ENCODE measurements at regions not wholly inside any gene's neighbourhood (a gene's known extent, or its start where the extent isn't known, plus 50 kb on each side); places are given as distances from the start of the nearest gene placed in this dataset.

DNA sequence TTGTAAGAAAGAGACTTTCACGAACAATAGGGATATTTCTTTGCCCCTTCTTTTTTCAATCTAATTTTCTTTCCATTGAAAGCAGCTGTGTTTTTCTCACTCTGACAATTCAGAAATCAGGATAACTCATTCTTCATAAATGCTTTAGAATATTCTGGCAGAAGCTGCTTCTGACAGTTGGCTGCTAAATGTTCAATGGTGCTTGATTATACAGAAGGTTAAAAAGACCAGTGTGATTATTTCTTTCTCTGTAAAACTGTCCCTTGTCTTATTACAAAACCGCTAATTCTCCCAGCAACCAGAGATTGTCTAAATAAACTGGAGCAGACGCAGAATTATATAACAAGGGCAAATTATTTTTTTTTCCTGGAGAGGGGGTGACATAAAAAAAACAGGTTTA lies 394.4 kb downstream of the SPRY2 start:
- no peak overlapping the region for H2BK12ac ChIP-seq (ENCODE audit: low read length)
- H3K14ac ChIP-seq (ENCODE audit: low read length): no peak overlapping the region
- H4K8ac ChIP-seq (ENCODE audit: low read depth, low read length): no peak overlapping the region
- H3K27me3 ChIP-seq (ENCODE audit: control insufficient read depth in 3 of 3, insufficient read depth in 3 of 3, low read depth in 1 of 3, low read length in 3 of 3): no peaks in the 10 kb centered on the region
- no peak overlapping the region for H2BK5ac ChIP-seq (ENCODE audit: low read length)
- no CpG with 5 or more reads among the region's 3 CpGs for WGBS, 2 donors (ENCODE audit: extremely low coverage in 2 of 2, insufficient read length in 2 of 2, insufficient replicate concordance in 1 of 2)
- H3K23ac ChIP-seq (ENCODE audit: low read depth, low read length, poor library complexity): no peak overlapping the region
- no peak overlapping the region for H3K27ac ChIP-seq (replicated peaks; ENCODE audit: low read length)
- no peaks in the 10 kb centered on the region for H3K36me3 ChIP-seq (replicated peaks in 1 of 2; ENCODE audit: control insufficient read depth in 2 of 2, insufficient read depth in 2 of 2, low read length in 2 of 2)
- H3K9ac ChIP-seq (ENCODE audit: low read depth, low read length, poor library complexity): no peak overlapping the region
- H3K4me1 ChIP-seq (ENCODE audit: control insufficient read depth in 2 of 2, insufficient read depth in 1 of 2, low read depth in 1 of 2, low read length in 2 of 2): no peaks in the 10 kb centered on the region
- no peak overlapping the region for H2BK15ac ChIP-seq (ENCODE audit: low read length)
- no peak overlapping the region for H3K4me3 ChIP-seq (ENCODE audit: low read length in 2 of 2)
- no peak overlapping the region for H3K18ac ChIP-seq (ENCODE audit: low read length)
- H3K4ac ChIP-seq (ENCODE audit: low read length): no peak overlapping the region
- no peaks in the 10 kb centered on the region for H3K79me1 ChIP-seq (ENCODE audit: low read depth, low read length)
- no peak overlapping the region for H2BK120ac ChIP-seq (ENCODE audit: low read depth, low read length)
- H3K9me3 ChIP-seq (replicated peaks in 1 of 2; ENCODE audit: control insufficient read depth in 2 of 2, insufficient read depth in 1 of 2, low read depth in 1 of 2, low read length in 2 of 2): peaks cover 0 to 6% of the 10 kb centered on the region in 2 donors
- no peak overlapping the region for H2AK5ac ChIP-seq (ENCODE audit: low read depth, low read length)
- DNase-seq (ENCODE audit: low spot score): no peak
- no peak overlapping the region for H4K91ac ChIP-seq (ENCODE audit: low read depth, low read length, poor library complexity)
- H2AFZ ChIP-seq (ENCODE audit: low read length): no peak overlapping the region
- no peak overlapping the region for H3K4me2 ChIP-seq (ENCODE audit: insufficient read depth, low read length, poor library complexity, severe bottlenecking)

DNA sequence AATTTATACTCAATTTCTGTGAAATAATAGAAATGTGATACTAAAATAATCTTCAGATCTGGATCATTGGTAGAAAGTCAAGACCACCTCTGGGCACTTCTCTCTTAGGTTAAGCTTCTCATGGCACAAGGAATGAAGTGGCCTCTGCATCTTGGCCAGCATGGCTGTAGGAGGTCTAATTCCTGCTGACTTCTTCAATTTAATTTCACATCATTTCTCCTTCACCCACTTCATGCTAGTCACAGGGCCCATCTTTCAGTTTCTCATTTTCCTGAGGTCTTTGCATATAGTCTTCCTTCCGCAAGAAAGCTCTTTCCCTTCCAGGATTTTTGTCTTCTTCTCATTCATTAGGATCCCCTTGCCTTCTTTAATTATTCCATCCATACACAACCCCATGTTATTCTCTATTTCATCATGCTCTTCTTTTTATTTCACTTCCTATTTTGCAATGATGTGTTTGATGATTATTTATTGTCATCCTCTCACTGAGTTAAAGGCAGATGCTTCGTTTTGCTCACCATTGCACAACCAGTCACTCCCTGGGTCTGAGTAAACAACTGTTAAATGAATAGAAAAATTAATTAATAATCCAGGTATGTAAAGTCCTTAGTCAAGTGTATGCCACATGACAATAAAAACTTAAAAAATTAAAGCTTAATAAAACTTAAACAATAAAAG lies 397.4 kb downstream of the SPRY2 start:
- Histone ChIP-seq H3K9me3 (replicated peaks in 1 of 2; ENCODE audit: control insufficient read depth in 2 of 2, insufficient read depth in 1 of 2, low read depth in 1 of 2, low read length in 2 of 2) (peaks cover 0 to 6% of the 10 kb centered on the region in 2 donors), H3K27me3 (ENCODE audit: control insufficient read depth in 3 of 3, insufficient read depth in 3 of 3, low read depth in 1 of 3, low read length in 3 of 3) (no peaks in the 10 kb centered on the region), H3K36me3 (replicated peaks in 1 of 2; ENCODE audit: control insufficient read depth in 2 of 2, insufficient read depth in 2 of 2, low read length in 2 of 2) (no peaks in the 10 kb centered on the region), H2AK5ac (ENCODE audit: low read depth, low read length) (no peak overlapping the region), H3K4ac (ENCODE audit: low read length) (no peak overlapping the region), H3K79me1 (ENCODE audit: low read depth, low read length) (no peaks in the 10 kb centered on the region), H3K23ac (ENCODE audit: low read depth, low read length, poor library complexity) (no peak overlapping the region), H3K18ac (ENCODE audit: low read length) (no peak overlapping the region), H3K9ac (ENCODE audit: low read depth, low read length, poor library complexity) (no peak overlapping the region), H3K4me2 (ENCODE audit: insufficient read depth, low read length, poor library complexity, severe bottlenecking) (no peak overlapping the region), H2BK12ac (ENCODE audit: low read length) (no peak overlapping the region), H3K4me1 (ENCODE audit: control insufficient read depth in 2 of 2, insufficient read depth in 1 of 2, low read depth in 1 of 2, low read length in 2 of 2) (peaks cover 2 to 3% of the 10 kb centered on the region in 2 donors), H2BK120ac (ENCODE audit: low read depth, low read length) (no peak overlapping the region), H2BK5ac (ENCODE audit: low read length) (no peak overlapping the region), H4K91ac (ENCODE audit: low read depth, low read length, poor library complexity) (no peak overlapping the region), H3K4me3 (ENCODE audit: low read length in 2 of 2) (no peak overlapping the region), H2BK15ac (ENCODE audit: low read length) (no peak overlapping the region), H3K14ac (ENCODE audit: low read length) (no peak overlapping the region), H3K27ac (replicated peaks; ENCODE audit: low read length) (no peak overlapping the region), H2AFZ (ENCODE audit: low read length) (no peak overlapping the region), H4K8ac (ENCODE audit: low read depth, low read length) (no peak overlapping the region)
- DNase-seq (ENCODE audit: low spot score): no peak
- no CpG with 5 or more reads among the region's 2 CpGs for WGBS, 2 donors (ENCODE audit: extremely low coverage in 2 of 2, insufficient read length in 2 of 2, insufficient replicate concordance in 1 of 2)

DNA sequence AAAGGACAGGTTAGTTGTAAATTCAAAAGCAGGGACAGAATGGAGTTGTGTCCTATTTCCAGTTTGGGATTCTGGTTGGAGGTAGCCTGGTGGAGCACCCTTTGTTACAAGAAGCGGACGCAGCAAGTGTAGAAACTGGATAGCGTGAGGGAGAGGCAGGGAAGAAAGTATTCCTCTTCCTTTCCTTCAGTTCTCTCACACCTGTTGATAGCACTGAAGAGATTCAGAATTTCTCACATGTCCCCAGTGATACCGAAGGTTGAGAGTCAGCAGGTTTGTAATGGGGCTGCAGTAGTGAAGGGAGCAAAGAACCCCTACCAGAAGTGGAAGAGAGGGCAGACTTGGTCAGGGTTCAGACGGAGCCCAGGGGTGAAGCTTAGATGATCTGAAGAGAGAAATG lies 399.2 kb downstream of the SPRY2 start:
- Histone ChIP-seq H4K8ac (ENCODE audit: low read depth, low read length) (no peak overlapping the region), H2BK15ac (ENCODE audit: low read length) (no peak overlapping the region), H3K9me3 (replicated peaks in 1 of 2; ENCODE audit: control insufficient read depth in 2 of 2, insufficient read depth in 1 of 2, low read depth in 1 of 2, low read length in 2 of 2) (peaks cover 0 to 3% of the 10 kb centered on the region in 2 donors), H3K4me2 (ENCODE audit: insufficient read depth, low read length, poor library complexity, severe bottlenecking) (no peak overlapping the region), H3K27ac (replicated peaks; ENCODE audit: low read length) (no peak overlapping the region), H3K14ac (ENCODE audit: low read length) (no peak overlapping the region), H3K27me3 (ENCODE audit: control insufficient read depth in 3 of 3, insufficient read depth in 3 of 3, low read depth in 1 of 3, low read length in 3 of 3) (no peaks in the 10 kb centered on the region), H2BK120ac (ENCODE audit: low read depth, low read length) (no peak overlapping the region), H2AK5ac (ENCODE audit: low read depth, low read length) (no peak overlapping the region), H3K18ac (ENCODE audit: low read length) (no peak overlapping the region), H3K4me1 (ENCODE audit: control insufficient read depth in 2 of 2, insufficient read depth in 1 of 2, low read depth in 1 of 2, low read length in 2 of 2) (peaks cover 7 to 8% of the 10 kb centered on the region in 2 donors), H3K23ac (ENCODE audit: low read depth, low read length, poor library complexity) (no peak overlapping the region), H3K4me3 (ENCODE audit: low read length in 2 of 2) (no peak overlapping the region), H3K79me1 (ENCODE audit: low read depth, low read length) (no peaks in the 10 kb centered on the region), H3K4ac (ENCODE audit: low read length) (no peak overlapping the region), H4K91ac (ENCODE audit: low read depth, low read length, poor library complexity) (no peak overlapping the region), H2BK12ac (ENCODE audit: low read length) (no peak overlapping the region), H2BK5ac (ENCODE audit: low read length) (no peak overlapping the region), H3K36me3 (replicated peaks in 1 of 2; ENCODE audit: control insufficient read depth in 2 of 2, insufficient read depth in 2 of 2, low read length in 2 of 2) (no peaks in the 10 kb centered on the region), H3K9ac (ENCODE audit: low read depth, low read length, poor library complexity) (no peak overlapping the region), H2AFZ (ENCODE audit: low read length) (no peak overlapping the region)
- WGBS, 2 donors (ENCODE audit: extremely low coverage in 2 of 2, insufficient read length in 2 of 2, insufficient replicate concordance in 1 of 2): no CpG with 5 or more reads among the region's 5 CpGs
- DNase-seq (ENCODE audit: low spot score): no peak

DNA sequence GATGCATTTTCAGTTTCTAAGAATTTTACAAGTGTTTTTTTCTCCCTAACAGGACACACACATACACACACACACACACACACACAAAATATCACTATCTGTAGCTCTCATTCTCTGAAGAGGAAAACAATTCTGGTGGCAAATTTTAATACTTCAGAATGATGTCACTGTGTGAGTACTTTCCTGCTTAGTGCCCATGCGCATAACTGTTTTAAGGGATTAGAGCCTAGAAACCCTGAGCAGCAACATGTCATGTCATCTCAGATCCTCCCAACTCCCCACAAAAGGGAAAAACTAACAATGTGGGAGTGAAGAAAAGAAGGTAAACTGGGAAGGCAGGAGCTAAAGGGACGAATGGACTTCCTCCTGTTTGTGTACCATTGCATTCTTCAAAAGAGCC lies 401.2 kb downstream of the SPRY2 start:
- no peak overlapping the region for H3K4me3 ChIP-seq (ENCODE audit: low read length in 2 of 2)
- no peak overlapping the region for H2BK15ac ChIP-seq (ENCODE audit: low read length)
- WGBS, 2 donors (ENCODE audit: extremely low coverage in 2 of 2, insufficient read length in 2 of 2, insufficient replicate concordance in 1 of 2): no CpG with 5 or more reads among the region's 2 CpGs
- H3K14ac ChIP-seq (ENCODE audit: low read length): no peak overlapping the region
- H3K4me2 ChIP-seq (ENCODE audit: insufficient read depth, low read length, poor library complexity, severe bottlenecking): no peak overlapping the region
- no peak overlapping the region for H2AK5ac ChIP-seq (ENCODE audit: low read depth, low read length)
- H3K9me3 ChIP-seq (replicated peaks in 1 of 2; ENCODE audit: control insufficient read depth in 2 of 2, insufficient read depth in 1 of 2, low read depth in 1 of 2, low read length in 2 of 2): no peaks in the 10 kb centered on the region
- H2BK12ac ChIP-seq (ENCODE audit: low read length): no peak overlapping the region
- no peak overlapping the region for H3K23ac ChIP-seq (ENCODE audit: low read depth, low read length, poor library complexity)
- no peak overlapping the region for H3K9ac ChIP-seq (ENCODE audit: low read depth, low read length, poor library complexity)
- no peak overlapping the region for H3K18ac ChIP-seq (ENCODE audit: low read length)
- no peak for DNase-seq (ENCODE audit: low spot score)
- no peaks in the 10 kb centered on the region for H3K27me3 ChIP-seq (ENCODE audit: control insufficient read depth in 3 of 3, insufficient read depth in 3 of 3, low read depth in 1 of 3, low read length in 3 of 3)
- H2BK120ac ChIP-seq (ENCODE audit: low read depth, low read length): no peak overlapping the region
- H3K4me1 ChIP-seq (ENCODE audit: control insufficient read depth in 2 of 2, insufficient read depth in 1 of 2, low read depth in 1 of 2, low read length in 2 of 2): peaks cover 12 to 16% of the 10 kb centered on the region in 2 donors
- H2BK5ac ChIP-seq (ENCODE audit: low read length): no peak overlapping the region
- H4K91ac ChIP-seq (ENCODE audit: low read depth, low read length, poor library complexity): no peak overlapping the region
- no peak overlapping the region for H4K8ac ChIP-seq (ENCODE audit: low read depth, low read length)
- no peak overlapping the region for H3K4ac ChIP-seq (ENCODE audit: low read length)
- no peaks in the 10 kb centered on the region for H3K36me3 ChIP-seq (replicated peaks in 1 of 2; ENCODE audit: control insufficient read depth in 2 of 2, insufficient read depth in 2 of 2, low read length in 2 of 2)
- peak overlapping the region; percentile 12 for H2AFZ ChIP-seq (ENCODE audit: low read length)
- H3K27ac ChIP-seq (replicated peaks; ENCODE audit: low read length): no peak overlapping the region
- H3K79me1 ChIP-seq (ENCODE audit: low read depth, low read length): no peaks in the 10 kb centered on the region

Data from neuronal stem cell (in vitro differentiated cells).